ENCODE measurements at regions not wholly inside any gene's neighbourhood (a gene's known extent, or its start where the extent isn't known, plus 50 kb on each side); places are given as distances from the start of the nearest gene placed in this dataset.

DNA sequence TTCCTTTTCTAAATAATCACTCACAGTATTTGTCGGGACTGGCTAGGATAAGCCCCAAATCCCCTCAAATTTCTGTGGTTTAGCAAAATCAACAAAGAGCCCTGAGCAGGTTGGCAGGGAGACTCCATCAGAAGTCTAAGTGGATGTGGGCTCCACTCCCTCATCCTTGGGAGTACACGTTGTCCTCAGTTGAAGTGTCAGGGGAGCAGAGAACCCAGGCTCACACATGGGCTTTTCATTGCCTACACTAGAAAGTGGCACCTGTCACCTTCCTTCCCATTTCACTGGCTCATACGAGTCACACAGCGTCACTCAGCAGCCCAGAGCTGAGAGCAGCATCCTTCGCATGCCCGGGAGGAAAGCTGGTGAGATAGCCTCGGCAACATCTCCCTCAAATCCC lies 421.3 kb upstream of the FZD8 start (continued):
- TF ChIP-seq, protein P1, sequence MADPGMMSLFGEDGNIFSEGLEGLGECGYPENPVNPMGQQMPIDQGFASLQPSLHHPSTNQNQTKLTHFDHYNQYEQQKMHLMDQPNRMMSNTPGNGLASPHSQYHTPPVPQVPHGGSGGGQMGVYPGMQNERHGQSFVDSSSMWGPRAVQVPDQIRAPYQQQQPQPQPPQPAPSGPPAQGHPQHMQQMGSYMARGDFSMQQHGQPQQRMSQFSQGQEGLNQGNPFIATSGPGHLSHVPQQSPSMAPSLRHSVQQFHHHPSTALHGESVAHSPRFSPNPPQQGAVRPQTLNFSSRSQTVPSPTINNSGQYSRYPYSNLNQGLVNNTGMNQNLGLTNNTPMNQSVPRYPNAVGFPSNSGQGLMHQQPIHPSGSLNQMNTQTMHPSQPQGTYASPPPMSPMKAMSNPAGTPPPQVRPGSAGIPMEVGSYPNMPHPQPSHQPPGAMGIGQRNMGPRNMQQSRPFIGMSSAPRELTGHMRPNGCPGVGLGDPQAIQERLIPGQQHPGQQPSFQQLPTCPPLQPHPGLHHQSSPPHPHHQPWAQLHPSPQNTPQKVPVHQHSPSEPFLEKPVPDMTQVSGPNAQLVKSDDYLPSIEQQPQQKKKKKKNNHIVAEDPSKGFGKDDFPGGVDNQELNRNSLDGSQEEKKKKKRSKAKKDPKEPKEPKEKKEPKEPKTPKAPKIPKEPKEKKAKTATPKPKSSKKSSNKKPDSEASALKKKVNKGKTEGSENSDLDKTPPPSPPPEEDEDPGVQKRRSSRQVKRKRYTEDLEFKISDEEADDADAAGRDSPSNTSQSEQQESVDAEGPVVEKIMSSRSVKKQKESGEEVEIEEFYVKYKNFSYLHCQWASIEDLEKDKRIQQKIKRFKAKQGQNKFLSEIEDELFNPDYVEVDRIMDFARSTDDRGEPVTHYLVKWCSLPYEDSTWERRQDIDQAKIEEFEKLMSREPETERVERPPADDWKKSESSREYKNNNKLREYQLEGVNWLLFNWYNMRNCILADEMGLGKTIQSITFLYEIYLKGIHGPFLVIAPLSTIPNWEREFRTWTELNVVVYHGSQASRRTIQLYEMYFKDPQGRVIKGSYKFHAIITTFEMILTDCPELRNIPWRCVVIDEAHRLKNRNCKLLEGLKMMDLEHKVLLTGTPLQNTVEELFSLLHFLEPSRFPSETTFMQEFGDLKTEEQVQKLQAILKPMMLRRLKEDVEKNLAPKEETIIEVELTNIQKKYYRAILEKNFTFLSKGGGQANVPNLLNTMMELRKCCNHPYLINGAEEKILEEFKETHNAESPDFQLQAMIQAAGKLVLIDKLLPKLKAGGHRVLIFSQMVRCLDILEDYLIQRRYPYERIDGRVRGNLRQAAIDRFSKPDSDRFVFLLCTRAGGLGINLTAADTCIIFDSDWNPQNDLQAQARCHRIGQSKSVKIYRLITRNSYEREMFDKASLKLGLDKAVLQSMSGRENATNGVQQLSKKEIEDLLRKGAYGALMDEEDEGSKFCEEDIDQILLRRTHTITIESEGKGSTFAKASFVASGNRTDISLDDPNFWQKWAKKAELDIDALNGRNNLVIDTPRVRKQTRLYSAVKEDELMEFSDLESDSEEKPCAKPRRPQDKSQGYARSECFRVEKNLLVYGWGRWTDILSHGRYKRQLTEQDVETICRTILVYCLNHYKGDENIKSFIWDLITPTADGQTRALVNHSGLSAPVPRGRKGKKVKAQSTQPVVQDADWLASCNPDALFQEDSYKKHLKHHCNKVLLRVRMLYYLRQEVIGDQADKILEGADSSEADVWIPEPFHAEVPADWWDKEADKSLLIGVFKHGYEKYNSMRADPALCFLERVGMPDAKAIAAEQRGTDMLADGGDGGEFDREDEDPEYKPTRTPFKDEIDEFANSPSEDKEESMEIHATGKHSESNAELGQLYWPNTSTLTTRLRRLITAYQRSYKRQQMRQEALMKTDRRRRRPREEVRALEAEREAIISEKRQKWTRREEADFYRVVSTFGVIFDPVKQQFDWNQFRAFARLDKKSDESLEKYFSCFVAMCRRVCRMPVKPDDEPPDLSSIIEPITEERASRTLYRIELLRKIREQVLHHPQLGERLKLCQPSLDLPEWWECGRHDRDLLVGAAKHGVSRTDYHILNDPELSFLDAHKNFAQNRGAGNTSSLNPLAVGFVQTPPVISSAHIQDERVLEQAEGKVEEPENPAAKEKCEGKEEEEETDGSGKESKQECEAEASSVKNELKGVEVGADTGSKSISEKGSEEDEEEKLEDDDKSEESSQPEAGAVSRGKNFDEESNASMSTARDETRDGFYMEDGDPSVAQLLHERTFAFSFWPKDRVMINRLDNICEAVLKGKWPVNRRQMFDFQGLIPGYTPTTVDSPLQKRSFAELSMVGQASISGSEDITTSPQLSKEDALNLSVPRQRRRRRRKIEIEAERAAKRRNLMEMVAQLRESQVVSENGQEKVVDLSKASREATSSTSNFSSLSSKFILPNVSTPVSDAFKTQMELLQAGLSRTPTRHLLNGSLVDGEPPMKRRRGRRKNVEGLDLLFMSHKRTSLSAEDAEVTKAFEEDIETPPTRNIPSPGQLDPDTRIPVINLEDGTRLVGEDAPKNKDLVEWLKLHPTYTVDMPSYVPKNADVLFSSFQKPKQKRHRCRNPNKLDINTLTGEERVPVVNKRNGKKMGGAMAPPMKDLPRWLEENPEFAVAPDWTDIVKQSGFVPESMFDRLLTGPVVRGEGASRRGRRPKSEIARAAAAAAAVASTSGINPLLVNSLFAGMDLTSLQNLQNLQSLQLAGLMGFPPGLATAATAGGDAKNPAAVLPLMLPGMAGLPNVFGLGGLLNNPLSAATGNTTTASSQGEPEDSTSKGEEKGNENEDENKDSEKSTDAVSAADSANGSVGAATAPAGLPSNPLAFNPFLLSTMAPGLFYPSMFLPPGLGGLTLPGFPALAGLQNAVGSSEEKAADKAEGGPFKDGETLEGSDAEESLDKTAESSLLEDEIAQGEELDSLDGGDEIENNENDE (IDR thresholded peaks at IDR 0.05; ENCODE audit: insufficient replicate concordance, low read length), result no peak
- TF ChIP-seq YY1 (IDR thresholded peaks at IDR 0.05; ENCODE audit: low read depth, low read length), result no peak
- no peak for TF ChIP-seq SIRT6 (IDR thresholded peaks at IDR 0.05; ENCODE audit: low read length)
- TF ChIP-seq, protein P2, sequence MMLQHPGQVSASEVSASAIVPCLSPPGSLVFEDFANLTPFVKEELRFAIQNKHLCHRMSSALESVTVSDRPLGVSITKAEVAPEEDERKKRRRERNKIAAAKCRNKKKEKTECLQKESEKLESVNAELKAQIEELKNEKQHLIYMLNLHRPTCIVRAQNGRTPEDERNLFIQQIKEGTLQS (IDR thresholded peaks at IDR 0.05; ENCODE audit: insufficient read depth, low read depth, low read length), result no peak
- no peak for TF ChIP-seq POU5F1 (IDR thresholded peaks at IDR 0.05; ENCODE audit: low read depth, low read length)
- no peak for TF ChIP-seq BCL11A (IDR thresholded peaks at IDR 0.05; ENCODE audit: low read depth in 2 of 2, low read length in 2 of 2)
- no peak for TF ChIP-seq CREB1 (IDR thresholded peaks at IDR 0.05)
